Transverse colon (tissue), 4 donors: ENCODE measurements at regions not wholly inside any gene's neighbourhood (a gene's known extent, or its start where the extent isn't known, plus 50 kb on each side); places are given as distances from the start of the nearest gene placed in this dataset.

Experiments used
- CTCF ChIP-seq, 5 experiments: fragments of 200-600 bp in 3 of 5; fragments of 450-650 bp in 2 of 5; sonication (generic) in 3 of 5; IDR thresholded peaks; 1 replicate in 2 of 5; 2 replicates in 3 of 5; pipeline ENCODE4 v1.5.1; 2016 to 2017; ENCODE audit warnings: antibody characterized with exemption in 5 of 5, inconsistent platforms in 3 of 5, mild to moderate bottlenecking in 2 of 5, moderate library complexity in 1 of 5
- EP300 ChIP-seq: sonication (generic); formaldehyde crosslinking; IDR thresholded peaks from one replicate; pipeline ENCODE4 v1.6.1; 2017; ENCODE audit warnings: antibody characterized with exemption, low read depth
- POLR2A ChIP-seq: fragments of 450-650 bp; IDR thresholded peaks from one replicate; pipeline ENCODE4 v1.6.1; 2016; ENCODE audit warnings: antibody characterized with exemption, mild to moderate bottlenecking, moderate library complexity
- POLR2AphosphoS5 ChIP-seq, 3 donors: sonication (generic); formaldehyde crosslinking; IDR thresholded peaks; one replicate each; pipeline ENCODE4 v1.6.1; 2016; ENCODE audit warnings: antibody characterized with exemption in 3 of 3

GRCh38 chr16:48102083-48103008, 53.4 kb downstream of the ABCC12 start:
- TF ChIP-seq CTCF (IDR thresholded peaks at IDR 0.05) = no peak
- TF ChIP-seq POLR2A = no peak
- no peak for TF ChIP-seq EP300
- TF ChIP-seq POLR2AphosphoS5 (IDR thresholded peaks at IDR 0.05) = no peak
